ENCODE measurements at regions not wholly inside any gene's neighbourhood (a gene's known extent, or its start where the extent isn't known, plus 50 kb on each side); places are given as distances from the start of the nearest gene placed in this dataset.

DNA sequence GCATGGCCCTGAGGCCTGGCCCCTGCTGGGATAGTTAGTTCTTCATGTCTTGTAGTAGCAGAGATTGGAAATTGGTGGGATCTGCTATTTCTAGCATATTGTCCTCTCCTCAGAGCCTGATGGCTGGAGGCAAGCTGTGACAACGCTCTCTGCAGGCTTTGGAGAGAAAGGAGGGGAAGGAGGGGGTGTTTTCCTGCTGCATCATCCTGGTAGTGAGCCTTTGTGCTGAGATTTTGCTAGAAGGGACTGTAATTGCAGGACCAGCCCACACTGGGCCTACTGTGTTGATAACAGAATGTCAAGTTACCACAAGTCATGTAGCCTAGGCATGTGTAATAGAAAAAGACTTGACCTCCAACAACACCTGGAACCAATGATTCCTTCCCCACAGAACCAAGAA, 351.0 kb downstream of the SIPA1L2 start:
- DNase-seq (ENCODE audit: low spot score): no peak

DNA sequence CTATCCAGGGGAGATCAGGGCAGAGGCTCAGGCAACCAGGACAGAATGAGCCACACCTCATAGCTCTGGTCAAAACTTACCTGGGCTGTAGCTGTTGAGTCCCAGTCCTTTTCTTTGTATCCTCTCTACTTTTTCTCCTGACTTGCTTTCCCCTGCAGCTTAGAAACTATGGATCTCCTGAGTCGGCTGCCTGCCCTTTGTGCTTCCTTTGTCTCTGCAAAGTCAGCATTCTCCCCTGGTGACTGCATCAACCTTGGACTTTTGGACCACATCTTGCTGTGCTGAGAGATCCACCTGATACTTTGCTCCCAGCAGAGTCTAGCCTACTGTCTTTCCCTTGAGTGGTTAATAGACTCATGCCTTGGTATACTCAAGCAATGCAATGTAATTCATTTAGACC, 353.3 kb downstream of the SIPA1L2 start:
- no peak for DNase-seq (ENCODE audit: low spot score)

- no peak for DNase-seq (ENCODE audit: low spot score)
These were observed 354.8 kb downstream of the SIPA1L2 start for GRCh38 chr1:232274999-232275710.

- DNase-seq (ENCODE audit: low spot score): no peak
These were observed 355.6 kb downstream of the SIPA1L2 start for GRCh38 chr1:232274236-232274855.

GRCh38 chr1:232273011-232273410, 356.9 kb downstream of the SIPA1L2 start:
- no peak for DNase-seq (ENCODE audit: low spot score)

GRCh38 chr1:232271991-232272589, 357.8 kb downstream of the SIPA1L2 start:
- no peak for DNase-seq (ENCODE audit: low spot score)

DNA sequence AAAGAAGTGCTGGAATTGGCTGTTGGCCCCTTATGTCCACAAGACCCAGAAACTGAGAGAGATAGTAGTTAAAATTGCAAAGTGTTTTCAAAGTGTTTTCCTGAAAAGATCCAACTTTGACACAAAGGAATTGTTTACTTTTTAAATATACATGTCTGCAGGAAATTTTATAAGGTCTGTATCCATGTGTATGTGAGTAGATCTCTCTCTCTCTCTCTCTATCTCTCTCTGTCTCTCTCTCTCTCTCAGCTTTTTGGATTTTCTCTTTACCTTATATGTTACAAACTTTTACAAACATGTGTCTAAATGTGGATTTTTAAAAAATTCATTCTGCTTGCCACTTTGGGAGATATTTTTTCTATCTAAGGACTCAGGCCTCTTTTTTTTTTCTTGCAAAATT, 358.6 kb downstream of the SIPA1L2 start:
- DNase-seq (ENCODE audit: low spot score): no peak

DNA sequence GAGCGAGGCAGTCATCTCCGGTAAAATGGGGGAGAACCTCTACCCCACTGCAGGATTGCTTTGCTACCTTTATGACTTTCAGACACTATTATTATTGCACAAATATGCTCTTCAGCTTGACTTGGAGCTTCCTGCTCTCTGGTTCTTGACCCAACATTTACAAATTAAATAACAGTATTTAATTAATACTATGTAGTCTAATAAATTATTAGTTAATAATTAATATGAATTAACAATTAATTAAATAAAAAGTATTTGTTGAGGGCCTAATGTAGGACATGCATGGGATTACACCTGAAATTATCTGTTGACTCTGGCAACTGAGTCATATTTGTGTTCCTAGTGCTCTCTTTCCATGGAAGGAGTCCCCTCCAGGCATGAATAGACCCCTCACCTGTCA, 359.9 kb downstream of the SIPA1L2 start:
- DNase-seq (ENCODE audit: low spot score): no peak

GRCh38 chr1:232267837-232268598, 361.9 kb downstream of the SIPA1L2 start:
- no peak for DNase-seq (ENCODE audit: low spot score)

DNA sequence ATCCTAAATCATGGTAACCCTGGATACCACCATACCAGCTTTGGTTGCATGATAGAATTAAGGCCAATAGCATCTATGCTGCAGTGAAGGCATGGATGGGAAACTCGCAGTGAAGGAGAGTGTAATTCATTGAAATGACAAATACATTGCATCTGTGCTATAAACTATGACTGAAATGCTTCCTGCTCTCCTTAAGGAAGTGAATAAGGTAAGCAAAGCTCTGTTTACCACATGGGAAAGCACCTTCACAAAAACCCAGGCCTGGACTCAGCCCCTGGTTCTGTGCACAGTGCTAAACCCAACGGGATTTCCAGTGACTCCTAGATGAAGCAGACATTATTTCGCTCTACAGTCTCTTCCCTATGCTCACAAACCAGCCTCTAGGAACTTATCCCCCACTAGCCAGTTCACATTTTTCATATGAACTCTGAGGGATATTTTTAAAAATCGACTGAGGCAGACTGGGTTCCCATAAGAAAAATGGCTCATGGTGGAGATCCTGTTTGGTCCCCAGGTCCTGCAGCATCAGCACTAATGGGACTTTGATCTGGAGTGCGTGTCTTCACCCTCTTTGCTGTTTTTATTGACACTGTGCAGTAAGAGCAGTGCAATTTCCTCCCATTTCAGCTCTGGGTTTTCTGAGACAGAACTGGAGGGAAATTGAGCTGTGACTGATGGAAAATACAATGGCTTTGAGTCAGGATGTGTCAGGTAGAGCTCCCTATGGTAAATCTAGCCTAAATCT, 362.7 kb downstream of the SIPA1L2 start:
- DNase-seq (ENCODE audit: low spot score): no peak

GRCh38 chr1:232263452-232263851, 366.5 kb downstream of the SIPA1L2 start:
- DNase-seq (ENCODE audit: low spot score): no peak

- no peak for DNase-seq (ENCODE audit: low spot score)
These were observed 366.9 kb downstream of the SIPA1L2 start for GRCh38 chr1:232262991-232263390.

DNA sequence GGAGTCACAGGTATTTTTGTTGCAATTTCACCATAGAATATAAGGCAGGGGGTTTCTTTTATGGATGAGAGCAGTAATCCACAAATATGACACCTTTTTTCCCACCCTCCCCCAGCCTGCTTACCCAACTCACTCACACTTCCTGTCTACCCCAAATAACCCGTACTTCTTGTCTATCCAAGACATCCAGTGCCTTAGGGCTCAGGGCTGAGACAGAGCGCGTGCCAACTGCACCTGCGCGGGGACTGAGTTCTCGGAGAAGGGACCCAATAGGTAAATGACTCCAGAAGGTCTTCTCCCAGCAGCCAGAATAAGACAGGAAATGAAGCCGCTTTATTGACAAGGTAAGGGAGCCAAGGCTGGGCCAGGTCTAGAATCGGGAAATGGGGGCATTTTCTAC, 369.1 kb downstream of the SIPA1L2 start:
- DNase-seq (ENCODE audit: low spot score): no peak

DNA sequence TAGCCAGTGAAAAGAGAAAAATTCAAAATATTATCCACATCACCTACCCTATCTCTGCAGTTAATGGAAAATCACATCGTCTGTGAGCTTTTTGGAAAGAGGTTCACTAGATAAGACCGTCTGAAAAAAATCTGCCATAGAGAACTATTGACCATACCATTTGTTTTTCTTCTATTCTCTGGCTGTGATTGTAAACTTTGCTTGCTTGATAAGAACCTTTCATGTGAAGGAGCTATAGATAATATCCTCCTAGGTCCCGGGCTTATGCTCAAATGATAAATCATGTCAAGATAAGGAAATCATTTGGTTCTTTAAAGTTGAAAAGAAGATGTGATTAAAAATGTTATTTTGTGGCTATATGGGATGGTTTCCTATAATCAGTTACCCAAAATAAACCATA, 369.9 kb downstream of the SIPA1L2 start:
- no peak for DNase-seq (ENCODE audit: low spot score)

DNA sequence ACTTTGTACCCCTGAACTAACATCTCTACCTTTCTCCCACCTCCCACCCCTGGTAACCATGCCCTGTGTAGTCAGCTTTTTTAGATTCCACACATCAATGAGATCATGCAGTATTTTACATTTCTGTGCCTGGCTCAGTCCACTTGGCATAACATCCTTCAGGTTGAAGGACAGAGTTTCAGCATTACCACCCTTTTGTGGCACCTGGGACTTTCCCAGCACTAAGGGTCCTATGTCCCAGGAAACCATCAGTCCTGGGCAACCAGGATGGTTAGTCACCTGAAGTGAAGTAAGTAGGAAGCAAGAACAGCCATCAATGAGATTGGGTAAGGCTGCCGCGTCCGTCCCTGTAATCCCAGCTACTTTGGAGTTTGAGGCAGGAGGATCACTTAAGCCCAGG, 370.6 kb downstream of the SIPA1L2 start:
- DNase-seq (ENCODE audit: low spot score): no peak

GRCh38 chr1:232252546-232253118, 377.3 kb downstream of the SIPA1L2 start:
- DNase-seq (ENCODE audit: low spot score): no peak

DNA sequence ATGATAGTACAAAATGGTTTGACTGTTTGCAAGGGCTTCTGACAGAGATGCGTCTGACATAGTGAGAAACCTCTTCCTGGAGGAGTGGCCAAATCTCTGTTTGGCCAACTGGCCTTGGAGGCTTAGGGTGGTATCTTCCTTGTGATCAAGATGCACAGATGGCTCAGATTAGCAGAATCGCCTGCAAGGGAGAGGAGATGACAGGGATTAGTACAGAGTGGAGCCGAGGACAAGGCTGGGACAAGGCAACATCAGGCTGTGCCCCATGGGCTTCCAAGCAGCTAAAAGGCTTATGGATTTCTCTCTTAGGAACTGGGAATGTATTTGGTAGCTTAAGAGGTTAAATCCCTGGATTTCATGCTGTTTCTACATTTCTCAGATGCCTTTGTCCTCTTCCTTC, 379.1 kb downstream of the SIPA1L2 start:
- DNase-seq (ENCODE audit: low spot score): no peak

- no peak for DNase-seq (ENCODE audit: low spot score)
These were observed 379.8 kb downstream of the SIPA1L2 start for GRCh38 chr1:232249861-232250777.

DNA sequence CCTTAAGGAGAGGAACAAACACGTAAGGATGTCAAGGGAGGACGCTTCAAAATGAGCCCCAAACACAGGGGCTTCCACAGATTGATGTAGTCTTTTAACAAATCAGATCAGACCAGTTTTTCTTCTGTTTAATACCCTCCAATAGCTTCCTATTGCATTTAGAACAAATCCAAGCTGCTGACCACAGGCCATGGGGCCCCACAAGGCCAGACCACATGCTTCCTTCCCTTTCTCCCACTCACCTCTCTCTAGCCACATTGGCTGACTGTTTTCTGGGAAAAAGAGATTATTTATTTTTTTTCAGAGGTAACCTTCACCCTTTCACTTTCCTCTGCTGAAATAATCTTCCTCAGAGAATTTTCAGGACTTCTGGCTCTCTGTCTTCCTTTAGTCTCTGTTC, 380.6 kb downstream of the SIPA1L2 start:
- no peak for DNase-seq (ENCODE audit: low spot score)

GRCh38 chr1:232248276-232248820, 381.6 kb downstream of the SIPA1L2 start:
- DNase-seq (ENCODE audit: low spot score): no peak

Data from pons (tissue), 1 donor.